ENCODE measurements at regions not wholly inside any gene's neighbourhood (a gene's known extent, or its start where the extent isn't known, plus 50 kb on each side); places are given as distances from the start of the nearest gene placed in this dataset.

- DNase-seq: no peak
- ChIA-PET CTCF (no interaction called here), POLR2A (ENCODE audit: unreplicated experiment) (no interaction called here)
- Histone ChIP-seq H3K4me1 (replicated peaks; ENCODE audit: insufficient read depth) (no peaks in the 10 kb centered on the region), H3K9me3 (ENCODE audit: insufficient read depth, low read depth) (no peaks in the 10 kb centered on the region), H3K79me2 (ENCODE audit: low read depth) (no peaks in the 10 kb centered on the region), H3K4me2 (no peak overlapping the region), H4K20me1 (ENCODE audit: insufficient read depth) (no peaks in the 10 kb centered on the region), H3K27me3 (ENCODE audit: insufficient read depth, low read depth) (peaks cover 15% of the 10 kb centered on the region; the same call in 1 of the 2 replicates), H2AFZ (no peak overlapping the region), H3F3A (ENCODE audit: insufficient read depth, low read depth) (no peaks in the 10 kb centered on the region), H3K27ac (no peak overlapping the region), H3K4me3 (no peak overlapping the region), H3K9me2 (ENCODE audit: insufficient read depth) (no peaks in the 10 kb centered on the region), H3K36me3 (ENCODE audit: low read depth) (no peaks in the 10 kb centered on the region)
- no TSS peak for BruUV-seq (replicated peaks)
- intact Hi-C loops (cut with micrococcal nuclease; ENCODE audit: unreplicated experiment): no loop called here
- TF ChIP-seq EZH2 (IDR thresholded peaks at IDR 0.05; ENCODE audit: low read depth): no peak
- TF ChIP-seq CTCF (conservative IDR thresholded peaks at IDR 0.05): no peak
These were observed 576.8 kb downstream of the UQCRFS1 start for GRCh38 chr19:28636016-28636629.

DNA sequence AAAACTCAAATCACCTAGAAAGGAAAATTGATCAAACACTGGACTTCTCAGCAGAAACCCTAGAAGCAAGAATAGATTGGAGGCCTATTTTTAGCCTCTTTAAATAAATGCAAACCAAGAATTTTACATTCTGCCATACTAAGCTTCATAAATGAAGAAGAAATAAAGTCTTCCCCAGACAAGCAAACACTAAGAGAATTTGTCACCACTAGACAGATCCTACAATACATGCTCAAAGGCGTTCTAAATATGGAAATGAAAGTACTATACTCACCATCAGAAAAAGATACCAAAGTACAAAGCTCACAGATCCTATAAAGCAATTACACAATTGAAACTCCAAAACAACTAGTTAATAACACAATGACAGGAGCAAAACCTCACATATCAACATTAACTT is 578.1 kb downstream of the UQCRFS1 start:
- Histone ChIP-seq H3K27me3 (ENCODE audit: insufficient read depth, low read depth) (peaks cover 15% of the 10 kb centered on the region; the same call in 1 of the 2 replicates), H4K20me1 (ENCODE audit: insufficient read depth) (no peaks in the 10 kb centered on the region), H3K4me2 (no peak overlapping the region), H3K4me1 (replicated peaks; ENCODE audit: insufficient read depth) (no peaks in the 10 kb centered on the region), H3K4me3 (no peak overlapping the region), H3K9me2 (ENCODE audit: insufficient read depth) (no peaks in the 10 kb centered on the region), H3K79me2 (ENCODE audit: low read depth) (no peaks in the 10 kb centered on the region), H3F3A (ENCODE audit: insufficient read depth, low read depth) (no peaks in the 10 kb centered on the region), H2AFZ (no peak overlapping the region), H3K36me3 (ENCODE audit: low read depth) (no peaks in the 10 kb centered on the region), H3K27ac (no peak overlapping the region), H3K9me3 (ENCODE audit: insufficient read depth, low read depth) (no peaks in the 10 kb centered on the region)
- CTCF ChIA-PET: no interaction called here
- TF ChIP-seq EZH2 (IDR thresholded peaks at IDR 0.05; ENCODE audit: low read depth) (no peak), CTCF (conservative IDR thresholded peaks at IDR 0.05) (no peak)
- POLR2A ChIA-PET (ENCODE audit: unreplicated experiment): no interaction called here
- no peak for DNase-seq
- intact Hi-C loops (cut with micrococcal nuclease; ENCODE audit: unreplicated experiment): no loop called here
- BruUV-seq (replicated peaks): no TSS peak

GRCh38 chr19:28634019-28634328 is 579.0 kb downstream of the UQCRFS1 start:
- Histone ChIP-seq H3K4me1 (replicated peaks; ENCODE audit: insufficient read depth) (no peaks in the 10 kb centered on the region), H3F3A (ENCODE audit: insufficient read depth, low read depth) (no peaks in the 10 kb centered on the region), H2AFZ (no peak overlapping the region), H3K79me2 (ENCODE audit: low read depth) (no peaks in the 10 kb centered on the region), H3K4me2 (no peak overlapping the region), H3K9me2 (ENCODE audit: insufficient read depth) (no peaks in the 10 kb centered on the region), H3K27me3 (ENCODE audit: insufficient read depth, low read depth) (peaks cover 8% of the 10 kb centered on the region; the same call in 1 of the 2 replicates), H3K9me3 (ENCODE audit: insufficient read depth, low read depth) (no peaks in the 10 kb centered on the region), H4K20me1 (ENCODE audit: insufficient read depth) (no peaks in the 10 kb centered on the region), H3K27ac (no peak overlapping the region), H3K4me3 (no peak overlapping the region), H3K36me3 (ENCODE audit: low read depth) (no peaks in the 10 kb centered on the region)
- no peak for TF ChIP-seq EZH2 (IDR thresholded peaks at IDR 0.05; ENCODE audit: low read depth)
- no peak; the same call in 1 of the 2 replicates for TF ChIP-seq CTCF (conservative IDR thresholded peaks at IDR 0.05)
- no TSS peak for BruUV-seq (replicated peaks)
- intact Hi-C loops (cut with micrococcal nuclease; ENCODE audit: unreplicated experiment): no loop called here
- ChIA-PET CTCF (no interaction called here), POLR2A (ENCODE audit: unreplicated experiment) (no interaction called here)
- DNase-seq: no peak

All from PC-9 (cell line).